Endothelial cell (in vitro differentiated cells): ENCODE measurements at regions not wholly inside any gene's neighbourhood (a gene's known extent, or its start where the extent isn't known, plus 50 kb on each side); places are given as distances from the start of the nearest gene placed in this dataset.

Experiments
- DNase-seq: peaks from one replicate; pipeline ENCODE4 v3.0.0; 2021; ENCODE audit warnings: low spot score
- H3K27ac Mint-ChIP-seq: one replicate; pipeline ENCODE4 v1.8.0; 2021; ENCODE audit warnings: mixed read lengths, inconsistent platforms; ENCODE audit not compliant: unreplicated experiment
- H3K27me3 Mint-ChIP-seq: one replicate; pipeline ENCODE4 v1.8.0; 2021; ENCODE audit warnings: mild to moderate bottlenecking, moderate library complexity, mixed read lengths, inconsistent platforms; ENCODE audit not compliant: unreplicated experiment
- H3K36me3 Mint-ChIP-seq: one replicate; pipeline ENCODE4 v1.8.0; 2021; ENCODE audit warnings: mild to moderate bottlenecking, low read depth, mixed read lengths, inconsistent platforms; ENCODE audit not compliant: unreplicated experiment
- H3K4me1 Mint-ChIP-seq: one replicate; pipeline ENCODE4 v1.8.0; 2021; ENCODE audit warnings: mild to moderate bottlenecking, mixed read lengths, inconsistent platforms; ENCODE audit not compliant: unreplicated experiment
- H3K4me3 Mint-ChIP-seq: one replicate; pipeline ENCODE4 v1.8.0; 2021; ENCODE audit warnings: mild to moderate bottlenecking, mixed read lengths, inconsistent platforms; ENCODE audit not compliant: unreplicated experiment
- H3K9me3 Mint-ChIP-seq: one replicate; pipeline ENCODE4 v1.8.0; 2021; ENCODE audit warnings: mixed read lengths, inconsistent platforms; ENCODE audit not compliant: unreplicated experiment
- TF ChIP-seq, protein P1 (sequence below): fragments of 200-600 bp; sonication (generic); IDR thresholded peaks from one replicate; pipeline ENCODE4 v1.5.0; 2021; ENCODE audit warnings: antibody characterized with exemption; ENCODE audit not compliant: unreplicated experiment

DNA sequence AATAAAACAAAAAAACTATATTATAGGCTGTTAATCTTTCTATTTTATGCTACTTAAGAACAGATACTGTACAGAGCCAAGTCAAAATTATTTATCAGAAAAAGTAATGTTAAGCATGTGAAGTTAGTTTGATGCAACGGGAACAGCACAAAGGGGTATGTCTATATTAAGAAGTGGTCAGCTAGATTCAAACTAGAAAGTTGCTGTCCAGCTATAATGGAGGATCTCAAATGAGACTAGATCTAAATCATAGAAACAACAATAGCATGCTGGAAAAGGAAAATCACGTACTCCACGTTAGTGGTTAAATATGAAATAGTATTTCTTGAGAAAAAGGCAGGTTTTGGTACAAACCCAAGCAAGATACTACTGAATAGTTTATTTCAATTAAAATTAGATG lies 1124.0 kb downstream of the GRIK2 start:
- no peak for DNase-seq
- H3K27ac Mint-ChIP-seq: no peak overlapping the region
- H3K4me3 Mint-ChIP-seq: no peak overlapping the region
- H3K36me3 Mint-ChIP-seq: no peaks in the 10 kb centered on the region
- no peaks in the 10 kb centered on the region for H3K27me3 Mint-ChIP-seq
- H3K4me1 Mint-ChIP-seq: no peaks in the 10 kb centered on the region
- no peaks in the 10 kb centered on the region for H3K9me3 Mint-ChIP-seq
- TF ChIP-seq, protein P1, sequence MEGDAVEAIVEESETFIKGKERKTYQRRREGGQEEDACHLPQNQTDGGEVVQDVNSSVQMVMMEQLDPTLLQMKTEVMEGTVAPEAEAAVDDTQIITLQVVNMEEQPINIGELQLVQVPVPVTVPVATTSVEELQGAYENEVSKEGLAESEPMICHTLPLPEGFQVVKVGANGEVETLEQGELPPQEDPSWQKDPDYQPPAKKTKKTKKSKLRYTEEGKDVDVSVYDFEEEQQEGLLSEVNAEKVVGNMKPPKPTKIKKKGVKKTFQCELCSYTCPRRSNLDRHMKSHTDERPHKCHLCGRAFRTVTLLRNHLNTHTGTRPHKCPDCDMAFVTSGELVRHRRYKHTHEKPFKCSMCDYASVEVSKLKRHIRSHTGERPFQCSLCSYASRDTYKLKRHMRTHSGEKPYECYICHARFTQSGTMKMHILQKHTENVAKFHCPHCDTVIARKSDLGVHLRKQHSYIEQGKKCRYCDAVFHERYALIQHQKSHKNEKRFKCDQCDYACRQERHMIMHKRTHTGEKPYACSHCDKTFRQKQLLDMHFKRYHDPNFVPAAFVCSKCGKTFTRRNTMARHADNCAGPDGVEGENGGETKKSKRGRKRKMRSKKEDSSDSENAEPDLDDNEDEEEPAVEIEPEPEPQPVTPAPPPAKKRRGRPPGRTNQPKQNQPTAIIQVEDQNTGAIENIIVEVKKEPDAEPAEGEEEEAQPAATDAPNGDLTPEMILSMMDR: no peak

- TF ChIP-seq, protein P1: no peak
- no peak overlapping the region for H3K4me3 Mint-ChIP-seq
- H3K9me3 Mint-ChIP-seq: no peaks in the 10 kb centered on the region
- H3K36me3 Mint-ChIP-seq: no peaks in the 10 kb centered on the region
- no peak for DNase-seq
- no peaks in the 10 kb centered on the region for H3K27me3 Mint-ChIP-seq
- no peak overlapping the region for H3K27ac Mint-ChIP-seq
- no peaks in the 10 kb centered on the region for H3K4me1 Mint-ChIP-seq
These were observed 1108.1 kb downstream of the GRIK2 start for GRCh38 chr6:102501615-102502014.

- Mint-ChIP-seq H3K4me3 (no peak overlapping the region), H3K27ac (no peak overlapping the region), H3K4me1 (no peaks in the 10 kb centered on the region), H3K27me3 (no peaks in the 10 kb centered on the region), H3K36me3 (no peaks in the 10 kb centered on the region), H3K9me3 (no peaks in the 10 kb centered on the region)
- TF ChIP-seq, protein P1: no peak
- no peak for DNase-seq
These were observed 1101.3 kb downstream of the GRIK2 start for GRCh38 chr6:102494808-102495207.

DNA sequence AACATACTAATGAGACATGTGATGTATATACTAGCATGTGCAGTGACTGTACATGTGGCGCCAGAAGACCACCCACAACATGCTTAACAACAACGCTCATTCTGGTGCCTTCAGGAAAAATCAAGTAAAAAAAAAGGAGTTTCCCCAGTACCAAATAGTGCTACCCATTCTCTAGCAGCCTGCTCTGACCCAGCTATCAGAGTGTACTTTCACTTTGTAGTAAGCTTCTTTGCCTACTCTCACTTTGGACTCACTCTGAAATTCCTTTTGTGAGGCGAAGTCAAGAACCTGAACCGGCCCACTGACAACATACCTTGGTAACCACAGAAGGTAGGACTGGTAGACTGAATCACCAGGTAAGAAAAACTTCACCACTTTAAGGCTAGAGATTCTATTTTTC lies 1100.0 kb downstream of the GRIK2 start:
- H3K4me3 Mint-ChIP-seq: no peak overlapping the region
- no peaks in the 10 kb centered on the region for H3K27me3 Mint-ChIP-seq
- no peak for DNase-seq
- no peaks in the 10 kb centered on the region for H3K9me3 Mint-ChIP-seq
- TF ChIP-seq, protein P1: no peak
- no peaks in the 10 kb centered on the region for H3K36me3 Mint-ChIP-seq
- H3K27ac Mint-ChIP-seq: no peak overlapping the region
- H3K4me1 Mint-ChIP-seq: no peaks in the 10 kb centered on the region

GRCh38 chr6:102488729-102489128 lies 1095.2 kb downstream of the GRIK2 start:
- H3K9me3 Mint-ChIP-seq: no peaks in the 10 kb centered on the region
- no peak overlapping the region for H3K27ac Mint-ChIP-seq
- no peaks in the 10 kb centered on the region for H3K27me3 Mint-ChIP-seq
- H3K4me1 Mint-ChIP-seq: no peaks in the 10 kb centered on the region
- H3K36me3 Mint-ChIP-seq: no peaks in the 10 kb centered on the region
- TF ChIP-seq, protein P1: no peak
- H3K4me3 Mint-ChIP-seq: no peak overlapping the region
- DNase-seq: no peak
